Testis (tissue), 2 donors: ENCODE measurements at regions not wholly inside any gene's neighbourhood (a gene's known extent, or its start where the extent isn't known, plus 50 kb on each side); places are given as distances from the start of the nearest gene placed in this dataset.

Experiments
- POLR2A ChIP-seq: fragments of 450-650 bp; IDR thresholded peaks from one replicate; pipeline ENCODE4 v1.6.1; 2017; ENCODE audit warnings: antibody characterized with exemption, mild to moderate bottlenecking, moderate library complexity
- TF ChIP-seq, protein P1 (sequence below), 3 experiments: fragments of 450-650 bp in 2 of 3; fragments of 200-600 bp in 1 of 3; sonication (generic) in 1 of 3; IDR thresholded peaks; one replicate each; pipeline ENCODE4 v1.5.1; 2016 to 2019; ENCODE audit warnings: antibody characterized with exemption in 3 of 3, mild to moderate bottlenecking in 2 of 3, moderate library complexity in 1 of 3

DNA sequence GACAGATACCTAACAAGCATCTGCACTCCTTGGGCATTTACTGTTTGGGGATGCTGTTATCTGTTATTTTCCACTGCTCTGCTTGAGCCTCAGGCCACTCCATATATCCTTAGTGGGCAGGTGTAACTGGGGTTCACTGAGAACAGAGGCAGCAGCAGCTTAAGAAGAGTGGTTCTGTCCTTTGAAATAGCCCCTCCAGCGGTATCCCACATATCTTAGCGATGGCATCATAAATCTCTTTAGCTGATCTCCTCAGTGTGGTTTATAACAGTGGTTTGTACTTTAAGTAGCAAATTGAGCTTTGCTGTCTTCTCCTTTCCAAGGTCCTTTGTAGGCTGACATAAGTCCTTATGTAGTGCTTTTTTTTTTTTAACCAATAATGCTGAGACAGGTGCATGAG, 79.7 kb upstream of the RPRM start:
- TF ChIP-seq, protein P1, sequence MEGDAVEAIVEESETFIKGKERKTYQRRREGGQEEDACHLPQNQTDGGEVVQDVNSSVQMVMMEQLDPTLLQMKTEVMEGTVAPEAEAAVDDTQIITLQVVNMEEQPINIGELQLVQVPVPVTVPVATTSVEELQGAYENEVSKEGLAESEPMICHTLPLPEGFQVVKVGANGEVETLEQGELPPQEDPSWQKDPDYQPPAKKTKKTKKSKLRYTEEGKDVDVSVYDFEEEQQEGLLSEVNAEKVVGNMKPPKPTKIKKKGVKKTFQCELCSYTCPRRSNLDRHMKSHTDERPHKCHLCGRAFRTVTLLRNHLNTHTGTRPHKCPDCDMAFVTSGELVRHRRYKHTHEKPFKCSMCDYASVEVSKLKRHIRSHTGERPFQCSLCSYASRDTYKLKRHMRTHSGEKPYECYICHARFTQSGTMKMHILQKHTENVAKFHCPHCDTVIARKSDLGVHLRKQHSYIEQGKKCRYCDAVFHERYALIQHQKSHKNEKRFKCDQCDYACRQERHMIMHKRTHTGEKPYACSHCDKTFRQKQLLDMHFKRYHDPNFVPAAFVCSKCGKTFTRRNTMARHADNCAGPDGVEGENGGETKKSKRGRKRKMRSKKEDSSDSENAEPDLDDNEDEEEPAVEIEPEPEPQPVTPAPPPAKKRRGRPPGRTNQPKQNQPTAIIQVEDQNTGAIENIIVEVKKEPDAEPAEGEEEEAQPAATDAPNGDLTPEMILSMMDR (IDR thresholded peaks at IDR 0.05): no peak
- TF ChIP-seq POLR2A: no peak
